ENCODE measurements at regions not wholly inside any gene's neighbourhood (a gene's known extent, or its start where the extent isn't known, plus 50 kb on each side); places are given as distances from the start of the nearest gene placed in this dataset.

DNA sequence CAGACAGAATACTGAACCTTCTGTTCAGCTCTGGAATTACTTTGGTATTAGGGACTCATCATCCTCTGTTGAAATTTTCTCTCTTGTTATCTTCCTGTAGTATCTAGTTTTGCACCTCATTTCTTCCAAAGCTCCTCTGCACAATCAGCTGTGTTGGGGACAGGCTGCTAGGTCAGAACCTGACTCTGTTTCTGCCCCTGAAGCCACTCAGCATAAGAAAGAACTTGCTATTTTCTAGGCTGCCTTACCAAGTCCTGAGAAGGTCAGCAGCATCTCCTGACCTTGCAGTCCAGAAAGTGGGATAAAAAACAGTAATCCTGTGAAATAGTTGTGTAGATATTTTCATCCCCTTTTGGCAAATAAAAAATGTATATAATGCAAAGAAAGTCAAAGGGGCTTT is 862.6 kb downstream of the SORCS3 start:
- Histone ChIP-seq H3K4me1 (ENCODE audit: insufficient read depth, low read length) (no peaks in the 10 kb centered on the region), H3K27me3 (ENCODE audit: insufficient read depth, low read length) (no peaks in the 10 kb centered on the region), H3K27ac (ENCODE audit: low read depth, low read length) (no peak overlapping the region), H3K36me3 (ENCODE audit: insufficient read depth, low read length) (no peaks in the 10 kb centered on the region), H3K9me3 (ENCODE audit: low read depth, low read length) (no peaks in the 10 kb centered on the region), H3K79me2 (ENCODE audit: insufficient read depth, low read length) (no peaks in the 10 kb centered on the region), H2AFZ (ENCODE audit: low read length) (no peak overlapping the region), H3K4me3 (ENCODE audit: insufficient read depth, low read length) (no peak overlapping the region), H4K20me1 (ENCODE audit: insufficient read depth, low read length) (no peaks in the 10 kb centered on the region), H3K4me2 (ENCODE audit: insufficient read depth, low read length) (no peak overlapping the region)
- DNase-seq (ENCODE audit: insufficient read length, low spot score, missing footprints): no peak
- TF ChIP-seq, protein P1, sequence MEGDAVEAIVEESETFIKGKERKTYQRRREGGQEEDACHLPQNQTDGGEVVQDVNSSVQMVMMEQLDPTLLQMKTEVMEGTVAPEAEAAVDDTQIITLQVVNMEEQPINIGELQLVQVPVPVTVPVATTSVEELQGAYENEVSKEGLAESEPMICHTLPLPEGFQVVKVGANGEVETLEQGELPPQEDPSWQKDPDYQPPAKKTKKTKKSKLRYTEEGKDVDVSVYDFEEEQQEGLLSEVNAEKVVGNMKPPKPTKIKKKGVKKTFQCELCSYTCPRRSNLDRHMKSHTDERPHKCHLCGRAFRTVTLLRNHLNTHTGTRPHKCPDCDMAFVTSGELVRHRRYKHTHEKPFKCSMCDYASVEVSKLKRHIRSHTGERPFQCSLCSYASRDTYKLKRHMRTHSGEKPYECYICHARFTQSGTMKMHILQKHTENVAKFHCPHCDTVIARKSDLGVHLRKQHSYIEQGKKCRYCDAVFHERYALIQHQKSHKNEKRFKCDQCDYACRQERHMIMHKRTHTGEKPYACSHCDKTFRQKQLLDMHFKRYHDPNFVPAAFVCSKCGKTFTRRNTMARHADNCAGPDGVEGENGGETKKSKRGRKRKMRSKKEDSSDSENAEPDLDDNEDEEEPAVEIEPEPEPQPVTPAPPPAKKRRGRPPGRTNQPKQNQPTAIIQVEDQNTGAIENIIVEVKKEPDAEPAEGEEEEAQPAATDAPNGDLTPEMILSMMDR (IDR thresholded peaks at IDR 0.05; ENCODE audit: extremely low read depth, low read depth, low read length): no peak

DNA sequence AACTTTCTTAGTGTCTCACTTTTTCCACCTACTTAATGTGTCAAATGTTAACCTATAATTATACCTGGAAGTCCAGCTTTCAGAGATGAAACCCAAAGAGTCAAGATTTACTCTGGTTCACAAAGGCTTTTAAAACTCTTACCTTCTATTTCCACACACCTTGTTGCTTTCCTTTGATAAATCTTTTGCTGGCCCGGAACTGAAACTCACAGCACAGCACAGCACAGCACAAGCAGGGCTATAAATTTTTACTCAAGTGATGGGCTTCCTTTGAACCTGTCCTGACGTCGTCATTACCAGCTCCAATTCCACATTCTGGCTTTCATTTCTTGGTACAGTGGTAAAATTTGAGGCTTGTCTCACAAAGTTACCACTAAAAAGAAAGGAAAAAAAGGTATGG is 861.0 kb downstream of the SORCS3 start:
- no peak overlapping the region for H3K27ac ChIP-seq (ENCODE audit: low read depth, low read length)

DNA sequence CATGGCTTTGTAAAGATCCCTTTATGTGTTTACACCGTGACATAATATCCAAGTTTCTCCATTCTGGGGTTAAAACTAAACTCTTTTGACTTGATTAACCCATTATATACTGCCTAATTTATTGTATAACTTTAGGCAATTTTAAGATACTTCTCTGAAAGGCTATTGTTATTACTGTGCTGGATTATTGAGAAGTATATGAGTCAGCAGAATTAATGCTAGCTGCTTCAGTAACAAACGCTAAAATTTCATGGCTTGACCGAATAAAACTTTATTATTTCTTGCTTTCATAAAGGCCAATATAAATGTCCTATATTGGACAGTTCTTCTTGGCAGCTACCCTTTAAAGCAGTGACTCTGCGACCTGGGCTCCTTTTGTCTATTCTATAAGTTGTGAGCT is 853.9 kb downstream of the SORCS3 start:
- Histone ChIP-seq H3K36me3 (ENCODE audit: insufficient read depth, low read length) (no peaks in the 10 kb centered on the region), H3K27ac (ENCODE audit: low read depth, low read length) (no peak overlapping the region), H3K27me3 (ENCODE audit: insufficient read depth, low read length) (no peaks in the 10 kb centered on the region), H3K9me3 (ENCODE audit: low read depth, low read length) (peaks cover 3% of the 10 kb centered on the region), H3K4me3 (ENCODE audit: insufficient read depth, low read length) (no peak overlapping the region), H3K79me2 (ENCODE audit: insufficient read depth, low read length) (no peaks in the 10 kb centered on the region), H4K20me1 (ENCODE audit: insufficient read depth, low read length) (no peaks in the 10 kb centered on the region), H3K4me2 (ENCODE audit: insufficient read depth, low read length) (no peak overlapping the region), H3K4me1 (ENCODE audit: insufficient read depth, low read length) (no peaks in the 10 kb centered on the region), H2AFZ (ENCODE audit: low read length) (no peak overlapping the region)
- TF ChIP-seq, protein P1 (IDR thresholded peaks at IDR 0.05; ENCODE audit: extremely low read depth, low read depth, low read length): no peak
- no peak for DNase-seq (ENCODE audit: insufficient read length, low spot score, missing footprints)

More for the DNA sequence above, 861.0 kb downstream of the SORCS3 start:
- TF ChIP-seq, protein P1 (IDR thresholded peaks at IDR 0.05; ENCODE audit: extremely low read depth, low read depth, low read length): no peak
- no peaks in the 10 kb centered on the region for H3K27me3 ChIP-seq (ENCODE audit: insufficient read depth, low read length)
- no peaks in the 10 kb centered on the region for H4K20me1 ChIP-seq (ENCODE audit: insufficient read depth, low read length)
- H3K36me3 ChIP-seq (ENCODE audit: insufficient read depth, low read length): no peaks in the 10 kb centered on the region
- H2AFZ ChIP-seq (ENCODE audit: low read length): no peak overlapping the region
- H3K4me2 ChIP-seq (ENCODE audit: insufficient read depth, low read length): no peak overlapping the region
- no peaks in the 10 kb centered on the region for H3K4me1 ChIP-seq (ENCODE audit: insufficient read depth, low read length)
- H3K79me2 ChIP-seq (ENCODE audit: insufficient read depth, low read length): no peaks in the 10 kb centered on the region
- H3K9me3 ChIP-seq (ENCODE audit: low read depth, low read length): no peaks in the 10 kb centered on the region
- DNase-seq (ENCODE audit: insufficient read length, low spot score, missing footprints): no peak
- no peak overlapping the region for H3K4me3 ChIP-seq (ENCODE audit: insufficient read depth, low read length)

DNA sequence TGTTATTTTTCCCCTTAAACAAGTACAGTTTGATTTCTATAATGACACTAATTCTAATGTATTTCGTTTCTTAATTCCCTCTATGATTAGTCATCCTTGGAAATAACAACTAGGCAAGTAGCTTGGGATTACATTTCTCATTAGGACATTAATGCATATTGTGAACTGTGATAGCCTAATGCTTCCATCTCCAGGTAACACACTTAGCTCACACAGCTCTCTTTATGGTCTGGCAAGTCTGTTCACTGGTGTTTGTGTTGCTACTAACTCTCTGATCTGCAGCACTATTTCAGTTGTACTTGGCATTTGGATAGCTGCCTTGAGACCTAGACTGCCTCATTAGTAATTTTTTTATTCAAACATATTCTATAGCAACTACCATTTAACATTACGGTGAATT is 853.2 kb downstream of the SORCS3 start:
- Histone ChIP-seq H3K79me2 (ENCODE audit: insufficient read depth, low read length) (no peaks in the 10 kb centered on the region), H3K36me3 (ENCODE audit: insufficient read depth, low read length) (no peaks in the 10 kb centered on the region), H3K4me1 (ENCODE audit: insufficient read depth, low read length) (no peaks in the 10 kb centered on the region), H2AFZ (ENCODE audit: low read length) (no peak overlapping the region), H3K4me2 (ENCODE audit: insufficient read depth, low read length) (no peak overlapping the region), H4K20me1 (ENCODE audit: insufficient read depth, low read length) (no peaks in the 10 kb centered on the region), H3K4me3 (ENCODE audit: insufficient read depth, low read length) (no peak overlapping the region), H3K27me3 (ENCODE audit: insufficient read depth, low read length) (no peaks in the 10 kb centered on the region), H3K9me3 (ENCODE audit: low read depth, low read length) (peaks cover 3% of the 10 kb centered on the region), H3K27ac (ENCODE audit: low read depth, low read length) (no peak overlapping the region)
- DNase-seq (ENCODE audit: insufficient read length, low spot score, missing footprints): no peak
- TF ChIP-seq, protein P1 (IDR thresholded peaks at IDR 0.05; ENCODE audit: extremely low read depth, low read depth, low read length): no peak
